Erythroblast (primary cell): ENCODE measurements at regions not wholly inside any gene's neighbourhood (a gene's known extent, or its start where the extent isn't known, plus 50 kb on each side); places are given as distances from the start of the nearest gene placed in this dataset.

Experiments
- GATA1 ChIP-seq: IDR thresholded peaks from 2 replicates; pipeline ENCODE4 v1.6.1; 2011; ENCODE audit warnings: low read depth, mild to moderate bottlenecking, control low read depth, low read length, moderate library complexity
- POLR2A ChIP-seq: IDR thresholded peaks from 2 replicates; pipeline ENCODE4 v1.6.1; 2011; ENCODE audit warnings: mild to moderate bottlenecking, low read length

GRCh38 chr10:29069941-29070340, 218.9 kb upstream of the LYZL1 start:
- TF ChIP-seq POLR2A, result no peak
- no peak for TF ChIP-seq GATA1
